GM12864 (cell line): ENCODE measurements at regions not wholly inside any gene's neighbourhood (a gene's known extent, or its start where the extent isn't known, plus 50 kb on each side); places are given as distances from the start of the nearest gene placed in this dataset.
"Not testable (repeated sequence)": the region's sequence is repeated elsewhere in the genome, so short reads cannot be mapped to it uniquely, and the experiment has no call there.

Experiments
- DNase-seq: peaks from one replicate; pipeline ENCODE4 v3.0.0-alpha.2; 2011; ENCODE audit warnings: low read depth
- H3K4me3 ChIP-seq: 2 replicates; pipeline ENCODE4 v1.5.1; 2011; ENCODE audit warnings: mild to moderate bottlenecking, low read depth, low read length, control low read depth
- TF ChIP-seq, protein P1 (sequence below): IDR thresholded peaks from 2 replicates; pipeline ENCODE4 v1.5.1; 2011; ENCODE audit warnings: low read depth, mild to moderate bottlenecking, moderate library complexity, low read length, control low read depth, inconsistent platforms; ENCODE audit errors: missing control alignments

DNA sequence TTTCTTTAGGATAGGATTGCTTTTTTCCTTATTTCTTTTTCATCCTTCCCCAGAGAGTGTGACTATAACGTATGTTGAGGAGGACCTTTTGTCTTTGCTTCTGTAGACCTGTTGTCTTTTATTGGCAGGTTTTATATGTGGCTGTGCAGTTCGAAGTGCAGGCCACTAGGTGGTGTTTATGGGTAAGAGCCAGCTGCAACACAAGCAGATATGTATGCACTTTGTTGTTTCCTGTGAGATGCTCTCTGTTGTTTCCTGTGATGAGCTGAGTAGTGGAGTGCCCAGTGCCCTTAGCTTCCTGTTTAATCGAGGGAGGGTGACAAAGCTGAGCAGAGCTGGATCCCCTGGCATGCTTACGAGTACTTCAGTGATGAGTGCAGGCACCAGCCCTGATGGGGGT is 50.0 kb upstream of the TGIF2LX start:
- not testable (repeated sequence) for H3K4me3 ChIP-seq, DNase-seq
- TF ChIP-seq, protein P1, sequence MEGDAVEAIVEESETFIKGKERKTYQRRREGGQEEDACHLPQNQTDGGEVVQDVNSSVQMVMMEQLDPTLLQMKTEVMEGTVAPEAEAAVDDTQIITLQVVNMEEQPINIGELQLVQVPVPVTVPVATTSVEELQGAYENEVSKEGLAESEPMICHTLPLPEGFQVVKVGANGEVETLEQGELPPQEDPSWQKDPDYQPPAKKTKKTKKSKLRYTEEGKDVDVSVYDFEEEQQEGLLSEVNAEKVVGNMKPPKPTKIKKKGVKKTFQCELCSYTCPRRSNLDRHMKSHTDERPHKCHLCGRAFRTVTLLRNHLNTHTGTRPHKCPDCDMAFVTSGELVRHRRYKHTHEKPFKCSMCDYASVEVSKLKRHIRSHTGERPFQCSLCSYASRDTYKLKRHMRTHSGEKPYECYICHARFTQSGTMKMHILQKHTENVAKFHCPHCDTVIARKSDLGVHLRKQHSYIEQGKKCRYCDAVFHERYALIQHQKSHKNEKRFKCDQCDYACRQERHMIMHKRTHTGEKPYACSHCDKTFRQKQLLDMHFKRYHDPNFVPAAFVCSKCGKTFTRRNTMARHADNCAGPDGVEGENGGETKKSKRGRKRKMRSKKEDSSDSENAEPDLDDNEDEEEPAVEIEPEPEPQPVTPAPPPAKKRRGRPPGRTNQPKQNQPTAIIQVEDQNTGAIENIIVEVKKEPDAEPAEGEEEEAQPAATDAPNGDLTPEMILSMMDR, result peak; percentile 26
